Jurkat, Clone E6-1 (cell line): ENCODE measurements at regions not wholly inside any gene's neighbourhood (a gene's known extent, or its start where the extent isn't known, plus 50 kb on each side); places are given as distances from the start of the nearest gene placed in this dataset.
"Not testable (repeated sequence)": the region's sequence is repeated elsewhere in the genome, so short reads cannot be mapped to it uniquely, and the experiment has no call there.

ENCODE experiments used
- DNase-seq: peaks from one replicate; pipeline ENCODE4 v3.0.0-alpha.2; 2011; ENCODE audit warnings: low read depth, low spot score
- H3K4me3 ChIP-seq: 2 replicates; pipeline ENCODE4 v1.5.1; 2011; ENCODE audit warnings: mild to moderate bottlenecking, low read length, control low read depth, moderate library complexity

- no peak overlapping the region for H3K4me3 ChIP-seq
- no peak for DNase-seq
Observed at GRCh38 chrX:15013461-15013860, 140.2 kb downstream of the MOSPD2 start.

DNA sequence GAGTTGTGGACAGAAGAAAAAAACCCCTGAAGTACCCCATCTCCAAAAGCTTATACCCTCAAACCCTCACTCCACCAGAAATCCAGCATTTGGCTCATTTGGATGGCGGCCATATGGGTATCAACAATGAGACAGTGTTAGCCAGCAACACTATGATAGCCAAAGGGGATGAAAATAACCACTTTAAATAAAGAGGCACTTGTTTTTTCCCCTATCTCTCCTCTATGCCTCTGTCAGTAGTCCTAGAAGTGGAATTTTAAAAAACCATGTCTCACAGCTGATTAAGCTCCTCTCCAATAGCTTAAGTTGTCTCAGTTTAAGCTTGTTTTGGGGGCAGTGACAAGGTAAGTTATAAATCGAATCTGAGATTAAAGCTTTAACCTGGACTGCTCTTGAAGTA lies 124.0 kb downstream of the MOSPD2 start:
- H3K4me3 ChIP-seq, result no peak overlapping the region
- no peak for DNase-seq

DNA sequence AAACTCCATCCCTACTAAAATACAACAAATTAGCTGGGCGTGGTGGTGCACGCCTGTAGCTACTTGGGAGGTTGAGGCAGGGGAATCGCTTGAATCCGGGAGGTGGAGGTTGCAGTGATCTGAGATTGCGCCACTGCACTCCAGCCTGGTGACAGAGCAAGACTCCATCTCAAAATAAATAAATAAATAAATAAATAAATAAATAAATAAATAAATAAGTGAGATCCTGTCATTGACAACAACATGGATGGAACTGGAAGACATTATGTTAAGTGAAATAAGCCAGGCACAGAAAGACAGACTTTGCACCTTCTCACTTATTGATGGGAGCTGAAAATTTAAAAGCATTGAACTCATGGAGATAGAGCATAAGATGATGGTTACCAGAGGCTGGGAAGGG lies 111.2 kb downstream of the MOSPD2 start:
- H3K4me3 ChIP-seq, DNase-seq: not testable (repeated sequence)
